WTC11 (cell line): ENCODE measurements at regions not wholly inside any gene's neighbourhood (a gene's known extent, or its start where the extent isn't known, plus 50 kb on each side); places are given as distances from the start of the nearest gene placed in this dataset.

ENCODE experiments used
- AR ChIP-seq: fragments of 250-450 bp; sonication (Bioruptor Pico); IDR thresholded peaks from 2 replicates; pipeline ENCODE4 v1.9.0; 2021; ENCODE audit warnings: mild to moderate bottlenecking
- CTCF ChIP-seq: fragments of 200-600 bp; IDR thresholded peaks from 2 replicates; pipeline ENCODE4 v1.8.0; 2022; ENCODE audit warnings: antibody characterized with exemption
- ESRRA ChIP-seq: sonication (generic); formaldehyde crosslinking; IDR thresholded peaks from 2 replicates; pipeline ENCODE4 v1.8.1; 2022; ENCODE audit warnings: mild to moderate bottlenecking, missing genetic modification reagents, borderline replicate concordance
- JUN ChIP-seq: sonication (generic); formaldehyde crosslinking; IDR thresholded peaks from 2 replicates; pipeline ENCODE4 v1.8.0; 2023; ENCODE audit warnings: mild to moderate bottlenecking, missing genetic modification reagents
- NFYB ChIP-seq: sonication (generic); formaldehyde crosslinking; conservative IDR thresholded peaks from 2 replicates; pipeline ENCODE4 v1.8.0; 2022; ENCODE audit warnings: low read depth, missing genetic modification reagents
- NR1H2 ChIP-seq: sonication (generic); formaldehyde crosslinking; IDR thresholded peaks from 2 replicates; pipeline ENCODE4 v1.9.0; 2021; ENCODE audit warnings: mild to moderate bottlenecking, moderate library complexity, missing genetic modification reagents
- PRRX2 ChIP-seq: fragments of 250-450 bp; sonication (Bioruptor Pico); IDR thresholded peaks from 2 replicates; pipeline ENCODE4 v1.8.0; 2021; ENCODE audit warnings: mild to moderate bottlenecking
- USF2 ChIP-seq: sonication (generic); formaldehyde crosslinking; IDR thresholded peaks from 2 replicates; pipeline ENCODE4 v1.8.1; 2023; ENCODE audit warnings: mild to moderate bottlenecking, missing genetic modification reagents, moderate library complexity
- TF ChIP-seq, protein P1 (sequence below): sonication (generic); formaldehyde crosslinking; IDR thresholded peaks from 2 replicates; pipeline ENCODE4 v1.8.0; 2023; ENCODE audit warnings: mild to moderate bottlenecking, missing genetic modification reagents
- TF ChIP-seq, protein P2 (sequence below): sonication (generic); formaldehyde crosslinking; IDR thresholded peaks from 2 replicates; pipeline ENCODE4 v1.8.1; 2022; ENCODE audit warnings: mild to moderate bottlenecking, moderate library complexity, missing genetic modification reagents
- TF ChIP-seq, protein P3 (sequence below): sonication (generic); formaldehyde crosslinking; IDR thresholded peaks from 2 replicates; pipeline ENCODE4 v1.8.1; 2022; ENCODE audit warnings: missing genetic modification reagents, borderline replicate concordance
- TF ChIP-seq, protein P4 (sequence below): sonication (generic); formaldehyde crosslinking; IDR thresholded peaks from 2 replicates; pipeline ENCODE4 v1.8.1; 2022; ENCODE audit warnings: low read depth, missing genetic modification reagents, borderline replicate concordance

GRCh38 chr7:51645702-51646298 lies 329.2 kb upstream of the COBL start:
- TF ChIP-seq USF2 (CRISPR knock-in tag), result no peak
- TF ChIP-seq, protein P1, sequence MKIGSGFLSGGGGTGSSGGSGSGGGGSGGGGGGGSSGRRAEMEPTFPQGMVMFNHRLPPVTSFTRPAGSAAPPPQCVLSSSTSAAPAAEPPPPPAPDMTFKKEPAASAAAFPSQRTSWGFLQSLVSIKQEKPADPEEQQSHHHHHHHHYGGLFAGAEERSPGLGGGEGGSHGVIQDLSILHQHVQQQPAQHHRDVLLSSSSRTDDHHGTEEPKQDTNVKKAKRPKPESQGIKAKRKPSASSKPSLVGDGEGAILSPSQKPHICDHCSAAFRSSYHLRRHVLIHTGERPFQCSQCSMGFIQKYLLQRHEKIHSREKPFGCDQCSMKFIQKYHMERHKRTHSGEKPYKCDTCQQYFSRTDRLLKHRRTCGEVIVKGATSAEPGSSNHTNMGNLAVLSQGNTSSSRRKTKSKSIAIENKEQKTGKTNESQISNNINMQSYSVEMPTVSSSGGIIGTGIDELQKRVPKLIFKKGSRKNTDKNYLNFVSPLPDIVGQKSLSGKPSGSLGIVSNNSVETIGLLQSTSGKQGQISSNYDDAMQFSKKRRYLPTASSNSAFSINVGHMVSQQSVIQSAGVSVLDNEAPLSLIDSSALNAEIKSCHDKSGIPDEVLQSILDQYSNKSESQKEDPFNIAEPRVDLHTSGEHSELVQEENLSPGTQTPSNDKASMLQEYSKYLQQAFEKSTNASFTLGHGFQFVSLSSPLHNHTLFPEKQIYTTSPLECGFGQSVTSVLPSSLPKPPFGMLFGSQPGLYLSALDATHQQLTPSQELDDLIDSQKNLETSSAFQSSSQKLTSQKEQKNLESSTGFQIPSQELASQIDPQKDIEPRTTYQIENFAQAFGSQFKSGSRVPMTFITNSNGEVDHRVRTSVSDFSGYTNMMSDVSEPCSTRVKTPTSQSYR (CRISPR knock-in tag), result no peak
- no peak for TF ChIP-seq CTCF
- TF ChIP-seq, protein P2, sequence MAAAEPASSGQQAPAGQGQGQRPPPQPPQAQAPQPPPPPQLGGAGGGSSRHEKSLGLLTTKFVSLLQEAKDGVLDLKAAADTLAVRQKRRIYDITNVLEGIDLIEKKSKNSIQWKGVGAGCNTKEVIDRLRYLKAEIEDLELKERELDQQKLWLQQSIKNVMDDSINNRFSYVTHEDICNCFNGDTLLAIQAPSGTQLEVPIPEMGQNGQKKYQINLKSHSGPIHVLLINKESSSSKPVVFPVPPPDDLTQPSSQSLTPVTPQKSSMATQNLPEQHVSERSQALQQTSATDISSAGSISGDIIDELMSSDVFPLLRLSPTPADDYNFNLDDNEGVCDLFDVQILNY (CRISPR knock-in tag), result no peak
- no peak for TF ChIP-seq NR1H2 (CRISPR knock-in tag)
- no peak for TF ChIP-seq NFYB (CRISPR knock-in tag)
- TF ChIP-seq ESRRA (CRISPR knock-in tag), result no peak
- TF ChIP-seq JUN (CRISPR knock-in tag), result no peak
- TF ChIP-seq, protein P3, sequence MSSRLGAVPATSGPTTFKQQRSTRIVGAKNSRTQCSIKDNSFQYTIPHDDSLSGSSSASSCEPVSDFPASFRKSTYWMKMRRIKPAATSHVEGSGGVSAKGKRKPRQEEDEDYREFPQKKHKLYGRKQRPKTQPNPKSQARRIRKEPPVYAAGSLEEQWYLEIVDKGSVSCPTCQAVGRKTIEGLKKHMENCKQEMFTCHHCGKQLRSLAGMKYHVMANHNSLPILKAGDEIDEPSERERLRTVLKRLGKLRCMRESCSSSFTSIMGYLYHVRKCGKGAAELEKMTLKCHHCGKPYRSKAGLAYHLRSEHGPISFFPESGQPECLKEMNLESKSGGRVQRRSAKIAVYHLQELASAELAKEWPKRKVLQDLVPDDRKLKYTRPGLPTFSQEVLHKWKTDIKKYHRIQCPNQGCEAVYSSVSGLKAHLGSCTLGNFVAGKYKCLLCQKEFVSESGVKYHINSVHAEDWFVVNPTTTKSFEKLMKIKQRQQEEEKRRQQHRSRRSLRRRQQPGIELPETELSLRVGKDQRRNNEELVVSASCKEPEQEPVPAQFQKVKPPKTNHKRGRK, result no peak
- no peak for TF ChIP-seq AR (CRISPR knock-in tag)
- no peak for TF ChIP-seq PRRX2 (CRISPR knock-in tag)
- TF ChIP-seq, protein P4, sequence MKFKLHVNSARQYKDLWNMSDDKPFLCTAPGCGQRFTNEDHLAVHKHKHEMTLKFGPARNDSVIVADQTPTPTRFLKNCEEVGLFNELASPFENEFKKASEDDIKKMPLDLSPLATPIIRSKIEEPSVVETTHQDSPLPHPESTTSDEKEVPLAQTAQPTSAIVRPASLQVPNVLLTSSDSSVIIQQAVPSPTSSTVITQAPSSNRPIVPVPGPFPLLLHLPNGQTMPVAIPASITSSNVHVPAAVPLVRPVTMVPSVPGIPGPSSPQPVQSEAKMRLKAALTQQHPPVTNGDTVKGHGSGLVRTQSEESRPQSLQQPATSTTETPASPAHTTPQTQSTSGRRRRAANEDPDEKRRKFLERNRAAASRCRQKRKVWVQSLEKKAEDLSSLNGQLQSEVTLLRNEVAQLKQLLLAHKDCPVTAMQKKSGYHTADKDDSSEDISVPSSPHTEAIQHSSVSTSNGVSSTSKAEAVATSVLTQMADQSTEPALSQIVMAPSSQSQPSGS (CRISPR knock-in tag), result no peak
